Parathyroid adenoma (tissue), 2 donors: ENCODE measurements at regions not wholly inside any gene's neighbourhood (a gene's known extent, or its start where the extent isn't known, plus 50 kb on each side); places are given as distances from the start of the nearest gene placed in this dataset.

Source experiments
- H2AFZ ChIP-seq: fragments of 300-600 bp; sonication (generic); one replicate; pipeline ENCODE4 v1.7.0; 2017; ENCODE audit warnings: antibody characterized with exemption, mild to moderate bottlenecking
- H3K27ac ChIP-seq: fragments of 300-600 bp; sonication (generic); one replicate; pipeline ENCODE4 v1.7.0; 2017
- H3K27me3 ChIP-seq: fragments of 300-600 bp; sonication (generic); one replicate; pipeline ENCODE4 v1.7.0; 2017; ENCODE audit warnings: low read length; ENCODE audit not compliant: control insufficient read depth, insufficient read depth
- H3K36me3 ChIP-seq: fragments of 300-600 bp; sonication (generic); one replicate; pipeline ENCODE4 v1.7.0; 2017; ENCODE audit warnings: low read length; ENCODE audit not compliant: control insufficient read depth, insufficient read depth
- H3K4me1 ChIP-seq: fragments of 300-600 bp; sonication (generic); one replicate; pipeline ENCODE4 v1.7.0; 2017; ENCODE audit warnings: control low read depth
- H3K4me2 ChIP-seq: fragments of 300-600 bp; sonication (generic); one replicate; pipeline ENCODE4 v1.7.0; 2017; ENCODE audit warnings: low read length
- H3K4me3 ChIP-seq: fragments of 300-600 bp; sonication (generic); one replicate; pipeline ENCODE4 v1.7.0; 2017; ENCODE audit warnings: low read depth, low read length
- H3K79me2 ChIP-seq: fragments of 300-600 bp; sonication (generic); one replicate; pipeline ENCODE4 v1.7.0; 2017; ENCODE audit warnings: control low read depth
- H3K9ac ChIP-seq: fragments of 300-600 bp; sonication (generic); one replicate; pipeline ENCODE4 v1.7.0; 2017; ENCODE audit warnings: mild to moderate bottlenecking
- H3K9me3 ChIP-seq: fragments of 300-600 bp; sonication (generic); one replicate; pipeline ENCODE4 v1.7.0; 2017; ENCODE audit warnings: low read length; ENCODE audit not compliant: control insufficient read depth
- CTCF ChIP-seq: fragments of 300-600 bp; sonication (generic); IDR thresholded peaks from one replicate; pipeline ENCODE4 v1.7.0; 2017; ENCODE audit warnings: antibody characterized with exemption, mild to moderate bottlenecking
- donor health status: primary hyperparathyroidism.

GRCh38 chr22:49521787-49522224, 305.9 kb downstream of the BRD1 start:
- Histone ChIP-seq H3K4me3 (no peak overlapping the region), H3K27me3 (no peaks in the 10 kb centered on the region), H3K27ac (no peak overlapping the region), H2AFZ (no peak overlapping the region), H3K79me2 (no peaks in the 10 kb centered on the region), H3K4me2 (no peak overlapping the region), H3K4me1 (no peaks in the 10 kb centered on the region), H3K9ac (no peak overlapping the region), H3K9me3 (no peaks in the 10 kb centered on the region), H3K36me3 (no peaks in the 10 kb centered on the region)
- TF ChIP-seq CTCF = no peak

GRCh38 chr22:49519117-49519737, 308.4 kb downstream of the BRD1 start:
- no peak overlapping the region for H3K4me2 ChIP-seq
- no peak overlapping the region for H3K4me3 ChIP-seq
- no peak overlapping the region for H3K27ac ChIP-seq
- H3K4me1 ChIP-seq = no peaks in the 10 kb centered on the region
- no peak overlapping the region for H2AFZ ChIP-seq
- no peaks in the 10 kb centered on the region for H3K36me3 ChIP-seq
- no peaks in the 10 kb centered on the region for H3K27me3 ChIP-seq
- no peak for TF ChIP-seq CTCF
- no peak overlapping the region for H3K9ac ChIP-seq
- H3K9me3 ChIP-seq = no peaks in the 10 kb centered on the region
- no peaks in the 10 kb centered on the region for H3K79me2 ChIP-seq

GRCh38 chr22:49518436-49518970, 309.2 kb downstream of the BRD1 start:
- Histone ChIP-seq H3K9me3 (no peaks in the 10 kb centered on the region), H3K27ac (no peak overlapping the region), H3K79me2 (no peaks in the 10 kb centered on the region), H3K4me2 (no peak overlapping the region), H2AFZ (no peak overlapping the region), H3K9ac (no peak overlapping the region), H3K27me3 (no peaks in the 10 kb centered on the region), H3K4me1 (no peaks in the 10 kb centered on the region), H3K4me3 (no peak overlapping the region), H3K36me3 (no peaks in the 10 kb centered on the region)
- no peak for TF ChIP-seq CTCF

- Histone ChIP-seq H3K4me1 (no peaks in the 10 kb centered on the region), H3K4me2 (no peak overlapping the region), H3K9me3 (no peaks in the 10 kb centered on the region), H3K9ac (no peak overlapping the region), H3K27me3 (no peaks in the 10 kb centered on the region), H3K27ac (no peak overlapping the region), H2AFZ (no peak overlapping the region), H3K4me3 (no peak overlapping the region), H3K36me3 (no peaks in the 10 kb centered on the region), H3K79me2 (no peaks in the 10 kb centered on the region)
- TF ChIP-seq CTCF = no peak
Measured at GRCh38 chr22:49517667-49518185, 309.9 kb downstream of the BRD1 start.

- no peaks in the 10 kb centered on the region for H3K4me1 ChIP-seq
- no peak overlapping the region for H2AFZ ChIP-seq
- no peak overlapping the region for H3K27ac ChIP-seq
- H3K36me3 ChIP-seq = no peaks in the 10 kb centered on the region
- H3K9me3 ChIP-seq = no peaks in the 10 kb centered on the region
- H3K4me2 ChIP-seq = no peak overlapping the region
- no peaks in the 10 kb centered on the region for H3K79me2 ChIP-seq
- TF ChIP-seq CTCF = no peak
- no peak overlapping the region for H3K4me3 ChIP-seq
- H3K9ac ChIP-seq = no peak overlapping the region
- no peaks in the 10 kb centered on the region for H3K27me3 ChIP-seq
Measured at GRCh38 chr22:49517211-49517610, 310.5 kb downstream of the BRD1 start.
